Upper lobe of left lung (tissue), 6 donors: ENCODE measurements at regions not wholly inside any gene's neighbourhood (a gene's known extent, or its start where the extent isn't known, plus 50 kb on each side); places are given as distances from the start of the nearest gene placed in this dataset.

ENCODE experiments used
- ATAC-seq, 2 donors: fragments of 200-7000 bp; cut with Tn5 transposase; one replicate each; pipeline ENCODE4 v1.9.1; 2022; ENCODE audit warnings: mild to moderate bottlenecking in 2 of 2, moderate library complexity in 2 of 2; ENCODE audit not compliant: low FRiP score in 2 of 2
- DNase-seq, 2 donors: peaks; one replicate each; pipeline ENCODE4 v3.0.0-alpha.2; 2019 to 2020
- H3K27ac ChIP-seq, 4 donors: fragments of 200-600 bp; sonication (generic); one replicate each; pipeline ENCODE4 v1.5.1; 2016 to 2019
- H3K27me3 ChIP-seq, 4 donors: fragments of 200-600 bp; sonication (generic); one replicate each; pipeline ENCODE4 v1.5.1; 2017 to 2019
- H3K36me3 ChIP-seq, 4 donors: fragments of 200-600 bp; sonication (generic); one replicate each; pipeline ENCODE4 v1.5.1; 2016 to 2019
- H3K4me1 ChIP-seq, 4 donors: fragments of 200-600 bp; sonication (generic); one replicate each; pipeline ENCODE4 v1.5.1; 2018 to 2019
- H3K4me3 ChIP-seq, 4 donors: fragments of 200-600 bp; sonication (generic); one replicate each; pipeline ENCODE4 v1.5.1; 2017 to 2019; ENCODE audit warnings: mild to moderate bottlenecking in 2 of 4, moderate library complexity in 1 of 4
- H3K9me3 ChIP-seq, 4 donors: fragments of 200-600 bp; sonication (generic); one replicate each; pipeline ENCODE4 v1.5.1; 2018 to 2019
- EP300 ChIP-seq, 4 donors: sonication (generic); formaldehyde crosslinking; IDR thresholded peaks; one replicate each; pipeline ENCODE4 v1.5.1; 2017; ENCODE audit warnings: antibody characterized with exemption in 4 of 4, control low read depth in 2 of 4
- POLR2A ChIP-seq, 4 donors: fragments of 450-650 bp; IDR thresholded peaks; one replicate each; pipeline ENCODE4 v1.5.1; 2016 to 2017; ENCODE audit warnings: antibody characterized with exemption in 4 of 4, mild to moderate bottlenecking in 2 of 4
- POLR2AphosphoS5 ChIP-seq, 2 donors: sonication (generic); formaldehyde crosslinking; IDR thresholded peaks; one replicate each; pipeline ENCODE4 v1.5.1; 2017; ENCODE audit warnings: antibody characterized with exemption in 2 of 2
- WGBS, 2 donors: methylation state at CpG; one replicate each; pipeline ENCODE4 v1.1.5; 2017 to 2018; 5-methylcytosine and 5-hydroxymethylcytosine counted together
- small RNA-seq, 4 donors: library from RNA; depleted of rRNA; stranded (forward); fragments of <200 nt; gene quantifications; one replicate each; pipeline ENCODE3, GENCODE V24; 2016
- TF ChIP-seq, protein P1 (sequence below), 6 experiments: fragments of 450-650 bp in 4 of 6; fragments of 200-600 bp in 2 of 6; sonication (generic) in 2 of 6; IDR thresholded peaks; one replicate each; pipeline ENCODE4 v1.5.1; 2016 to 2019; ENCODE audit warnings: antibody characterized with exemption in 6 of 6
- donor health status: DM: no; HTN: no; CAD: no; lungs with moderate emphysema.
- donor health status: DM: no; HTN: yes; CAD: no; lungs with severe emphysema.

DNA sequence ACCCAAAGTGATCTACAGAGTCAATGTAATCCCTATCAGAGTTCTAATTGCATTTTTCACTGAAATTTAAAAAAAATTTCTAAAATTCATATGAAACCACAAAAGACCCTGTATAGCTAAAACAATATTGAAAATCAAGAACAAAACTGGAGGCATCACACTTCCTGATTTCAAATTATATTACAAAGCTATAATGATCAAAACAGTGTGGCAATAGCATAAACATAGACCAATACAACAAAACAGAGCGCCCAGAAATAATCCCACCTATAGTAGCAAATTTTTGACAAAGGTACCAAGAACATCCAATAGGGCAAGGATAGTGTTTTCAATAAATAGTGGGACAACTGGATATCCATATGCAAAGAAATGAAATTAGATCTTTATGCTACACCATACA is 59.4 kb upstream of the PRKG2 start:
- ATAC-seq (no peak), DNase-seq (no peak)
- TF ChIP-seq POLR2A (IDR thresholded peaks at IDR 0.05) (no peak), EP300 (IDR thresholded peaks at IDR 0.05) (no peak), POLR2AphosphoS5 (IDR thresholded peaks at IDR 0.05) (no peak)
- TF ChIP-seq, protein P1, sequence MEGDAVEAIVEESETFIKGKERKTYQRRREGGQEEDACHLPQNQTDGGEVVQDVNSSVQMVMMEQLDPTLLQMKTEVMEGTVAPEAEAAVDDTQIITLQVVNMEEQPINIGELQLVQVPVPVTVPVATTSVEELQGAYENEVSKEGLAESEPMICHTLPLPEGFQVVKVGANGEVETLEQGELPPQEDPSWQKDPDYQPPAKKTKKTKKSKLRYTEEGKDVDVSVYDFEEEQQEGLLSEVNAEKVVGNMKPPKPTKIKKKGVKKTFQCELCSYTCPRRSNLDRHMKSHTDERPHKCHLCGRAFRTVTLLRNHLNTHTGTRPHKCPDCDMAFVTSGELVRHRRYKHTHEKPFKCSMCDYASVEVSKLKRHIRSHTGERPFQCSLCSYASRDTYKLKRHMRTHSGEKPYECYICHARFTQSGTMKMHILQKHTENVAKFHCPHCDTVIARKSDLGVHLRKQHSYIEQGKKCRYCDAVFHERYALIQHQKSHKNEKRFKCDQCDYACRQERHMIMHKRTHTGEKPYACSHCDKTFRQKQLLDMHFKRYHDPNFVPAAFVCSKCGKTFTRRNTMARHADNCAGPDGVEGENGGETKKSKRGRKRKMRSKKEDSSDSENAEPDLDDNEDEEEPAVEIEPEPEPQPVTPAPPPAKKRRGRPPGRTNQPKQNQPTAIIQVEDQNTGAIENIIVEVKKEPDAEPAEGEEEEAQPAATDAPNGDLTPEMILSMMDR (IDR thresholded peaks at IDR 0.05) = no peak
- no peak overlapping the region for H3K27ac ChIP-seq
- H3K9me3 ChIP-seq = peaks cover 0 to 6% (median 0%) of the 10 kb centered on the region in 4 donors
- H3K27me3 ChIP-seq = no peaks in the 10 kb centered on the region
- no peaks in the 10 kb centered on the region for H3K4me1 ChIP-seq
- H3K36me3 ChIP-seq = no peaks in the 10 kb centered on the region
- no peak overlapping the region for H3K4me3 ChIP-seq
- WGBS, 2 donors = 83 to 94% methylated on average over 1 of the region's 1 CpG

- TF ChIP-seq POLR2AphosphoS5 (IDR thresholded peaks at IDR 0.05) (no peak), EP300 (IDR thresholded peaks at IDR 0.05) (no peak), POLR2A (IDR thresholded peaks at IDR 0.05) (no peak)
- TF ChIP-seq, protein P1 (IDR thresholded peaks at IDR 0.05) = no peak
- Histone ChIP-seq H3K36me3 (no peaks in the 10 kb centered on the region), H3K27me3 (no peaks in the 10 kb centered on the region), H3K4me1 (no peaks in the 10 kb centered on the region), H3K4me3 (no peak overlapping the region), H3K9me3 (peaks cover 0 to 6% (median 0%) of the 10 kb centered on the region in 4 donors), H3K27ac (no peak overlapping the region)
- DNase-seq (no peak), ATAC-seq (no peak)
- WGBS, 2 donors = 95 to 100% methylated on average over 1 of the region's 1 CpG
These were observed 57.6 kb upstream of the PRKG2 start for GRCh38 chr4:81272671-81273070.

Small RNA genes in the stretch of these regions (small RNA-seq; reads per million reads assigned to genes)
- gene RNU5A-2P = 0 to 0.07 (median 0.03) reads per million in 4 donors
